ENCODE measurements at regions not wholly inside any gene's neighbourhood (a gene's known extent, or its start where the extent isn't known, plus 50 kb on each side); places are given as distances from the start of the nearest gene placed in this dataset.

DNA sequence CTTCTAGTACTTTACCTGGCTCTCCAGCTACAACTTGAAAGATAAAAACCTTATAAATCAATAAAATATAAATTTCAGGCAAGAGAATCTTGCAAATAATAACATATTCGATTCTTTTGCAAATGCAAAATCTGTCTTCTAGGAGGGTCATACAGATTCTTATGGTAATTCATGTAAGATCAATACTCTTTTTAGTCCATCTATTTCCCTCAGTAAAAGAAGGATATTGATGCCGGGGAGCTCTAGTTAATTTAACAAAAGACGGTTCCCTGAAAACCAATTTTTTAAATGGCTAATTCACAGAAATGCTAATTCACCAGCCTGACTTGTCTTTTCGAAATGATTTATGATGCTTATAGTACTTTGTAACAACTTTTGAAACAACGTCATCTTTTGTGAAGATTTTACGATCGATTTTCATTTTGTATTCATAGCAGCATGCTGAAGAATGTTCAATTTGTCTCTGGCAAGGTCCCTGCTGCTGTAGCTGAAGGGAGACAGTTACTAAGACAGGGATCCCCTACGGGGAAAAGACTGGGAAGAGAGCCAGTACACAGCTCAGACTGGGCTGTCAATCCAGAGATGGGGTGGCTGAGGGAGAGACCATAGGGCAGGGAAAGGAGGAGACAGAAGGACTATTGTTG is 90.6 kb upstream of the SPAG17 start:
- Histone ChIP-seq H3K27me3 (no peaks in the 10 kb centered on the region), H3K4me3 (no peak overlapping the region), H3K9me3 (no peaks in the 10 kb centered on the region), H3K27ac (no peak overlapping the region), H3K4me1 (no peaks in the 10 kb centered on the region), H3K36me3 (no peaks in the 10 kb centered on the region)
- 43% methylated on average over 8 of the region's 8 CpGs for WGBS
- no peak for DNase-seq (ENCODE audit: low spot score in 2 of 2)
- TF ChIP-seq POLR2A (IDR thresholded peaks at IDR 0.05) (no peak), POLR2AphosphoS5 (IDR thresholded peaks at IDR 0.05) (no peak), EP300 (IDR thresholded peaks at IDR 0.05) (no peak)
- TF ChIP-seq, protein P1, sequence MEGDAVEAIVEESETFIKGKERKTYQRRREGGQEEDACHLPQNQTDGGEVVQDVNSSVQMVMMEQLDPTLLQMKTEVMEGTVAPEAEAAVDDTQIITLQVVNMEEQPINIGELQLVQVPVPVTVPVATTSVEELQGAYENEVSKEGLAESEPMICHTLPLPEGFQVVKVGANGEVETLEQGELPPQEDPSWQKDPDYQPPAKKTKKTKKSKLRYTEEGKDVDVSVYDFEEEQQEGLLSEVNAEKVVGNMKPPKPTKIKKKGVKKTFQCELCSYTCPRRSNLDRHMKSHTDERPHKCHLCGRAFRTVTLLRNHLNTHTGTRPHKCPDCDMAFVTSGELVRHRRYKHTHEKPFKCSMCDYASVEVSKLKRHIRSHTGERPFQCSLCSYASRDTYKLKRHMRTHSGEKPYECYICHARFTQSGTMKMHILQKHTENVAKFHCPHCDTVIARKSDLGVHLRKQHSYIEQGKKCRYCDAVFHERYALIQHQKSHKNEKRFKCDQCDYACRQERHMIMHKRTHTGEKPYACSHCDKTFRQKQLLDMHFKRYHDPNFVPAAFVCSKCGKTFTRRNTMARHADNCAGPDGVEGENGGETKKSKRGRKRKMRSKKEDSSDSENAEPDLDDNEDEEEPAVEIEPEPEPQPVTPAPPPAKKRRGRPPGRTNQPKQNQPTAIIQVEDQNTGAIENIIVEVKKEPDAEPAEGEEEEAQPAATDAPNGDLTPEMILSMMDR (IDR thresholded peaks at IDR 0.05): no peak

DNA sequence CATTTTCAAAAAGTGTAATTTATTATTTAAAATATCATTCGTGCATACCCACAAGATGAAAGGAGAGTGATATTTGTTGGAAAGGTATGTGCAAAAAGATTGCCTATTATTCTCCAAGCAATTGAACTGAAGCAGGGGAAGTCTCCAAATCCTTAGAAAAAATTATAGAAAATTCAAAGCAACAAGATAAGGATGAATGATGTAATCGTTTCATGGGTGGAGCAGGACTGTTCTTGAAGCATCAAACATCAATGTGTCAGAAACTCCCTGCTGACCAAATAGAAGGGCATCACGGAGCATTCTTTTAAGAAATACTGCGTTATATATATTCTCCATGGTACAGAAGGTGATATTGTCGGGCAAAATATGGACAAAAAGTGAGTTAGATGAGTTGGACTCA is 87.9 kb upstream of the SPAG17 start:
- H3K9me3 ChIP-seq: no peaks in the 10 kb centered on the region
- H3K27ac ChIP-seq: no peak overlapping the region
- WGBS: 70% methylated on average over 5 of the region's 5 CpGs
- no peak overlapping the region for H3K4me3 ChIP-seq
- TF ChIP-seq, protein P1 (IDR thresholded peaks at IDR 0.05): no peak
- no peak for TF ChIP-seq POLR2AphosphoS5 (IDR thresholded peaks at IDR 0.05)
- TF ChIP-seq EP300 (IDR thresholded peaks at IDR 0.05): no peak
- no peak for TF ChIP-seq POLR2A (IDR thresholded peaks at IDR 0.05)
- no peak for DNase-seq (ENCODE audit: low spot score in 2 of 2)
- no peaks in the 10 kb centered on the region for H3K36me3 ChIP-seq
- H3K4me1 ChIP-seq: no peaks in the 10 kb centered on the region
- no peaks in the 10 kb centered on the region for H3K27me3 ChIP-seq

DNA sequence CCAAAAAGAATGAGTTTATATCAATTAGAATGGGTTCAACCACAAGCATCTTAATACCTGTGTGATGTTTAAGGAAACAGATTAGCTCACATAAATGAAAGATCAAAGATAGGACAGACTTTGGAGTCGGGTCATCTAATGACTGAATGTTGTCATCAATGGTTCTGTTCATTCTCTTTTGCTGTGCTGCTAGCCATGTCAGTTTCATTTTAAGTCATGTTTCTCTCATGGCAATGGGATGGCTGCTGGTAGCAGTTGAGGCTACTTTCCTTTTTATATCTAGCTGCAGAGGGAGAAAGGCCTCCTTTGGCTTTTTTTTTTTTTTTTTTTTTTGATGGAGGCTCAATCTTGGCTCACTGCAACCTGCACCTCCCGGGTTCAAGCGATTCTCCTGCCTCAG is 86.9 kb upstream of the SPAG17 start:
- Histone ChIP-seq H3K27me3 (no peaks in the 10 kb centered on the region), H3K36me3 (no peaks in the 10 kb centered on the region), H3K9me3 (no peaks in the 10 kb centered on the region), H3K4me3 (no peak overlapping the region), H3K4me1 (no peaks in the 10 kb centered on the region), H3K27ac (no peak overlapping the region)
- WGBS: 95% methylated on average over 3 of the region's 3 CpGs
- no peak for DNase-seq (ENCODE audit: low spot score in 2 of 2)
- TF ChIP-seq, protein P1 (IDR thresholded peaks at IDR 0.05): no peak
- TF ChIP-seq POLR2AphosphoS5 (IDR thresholded peaks at IDR 0.05) (no peak), EP300 (IDR thresholded peaks at IDR 0.05) (no peak), POLR2A (IDR thresholded peaks at IDR 0.05) (no peak)

DNA sequence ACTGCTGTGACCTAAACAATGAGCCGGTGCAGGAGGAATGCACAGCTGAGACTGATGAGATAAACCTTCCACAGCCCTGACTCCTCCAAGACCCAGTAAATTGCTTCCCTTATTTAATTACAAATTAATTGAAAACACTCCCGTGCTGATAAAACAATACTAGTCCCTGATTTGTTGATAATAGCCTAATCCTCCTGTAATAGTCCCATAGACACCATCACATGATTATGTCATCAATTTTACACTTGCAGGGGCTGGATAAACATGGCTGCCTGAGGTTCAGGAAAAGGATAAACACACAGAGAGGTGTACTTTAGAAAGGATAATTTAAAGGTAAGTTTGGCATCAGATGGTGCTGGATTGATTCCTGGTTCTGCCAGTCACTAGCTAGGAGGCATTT is 84.6 kb upstream of the SPAG17 start:
- WGBS: 64% methylated on average over 2 of the region's 2 CpGs
- no peak for DNase-seq (ENCODE audit: low spot score in 2 of 2)
- H3K27ac ChIP-seq: no peak overlapping the region
- TF ChIP-seq, protein P1 (IDR thresholded peaks at IDR 0.05): no peak
- TF ChIP-seq POLR2AphosphoS5 (IDR thresholded peaks at IDR 0.05): no peak
- no peak for TF ChIP-seq EP300 (IDR thresholded peaks at IDR 0.05)
- no peak for TF ChIP-seq POLR2A (IDR thresholded peaks at IDR 0.05)
- H3K4me1 ChIP-seq: no peaks in the 10 kb centered on the region
- no peaks in the 10 kb centered on the region for H3K27me3 ChIP-seq
- no peak overlapping the region for H3K4me3 ChIP-seq
- H3K36me3 ChIP-seq: no peaks in the 10 kb centered on the region
- H3K9me3 ChIP-seq: no peaks in the 10 kb centered on the region

DNA sequence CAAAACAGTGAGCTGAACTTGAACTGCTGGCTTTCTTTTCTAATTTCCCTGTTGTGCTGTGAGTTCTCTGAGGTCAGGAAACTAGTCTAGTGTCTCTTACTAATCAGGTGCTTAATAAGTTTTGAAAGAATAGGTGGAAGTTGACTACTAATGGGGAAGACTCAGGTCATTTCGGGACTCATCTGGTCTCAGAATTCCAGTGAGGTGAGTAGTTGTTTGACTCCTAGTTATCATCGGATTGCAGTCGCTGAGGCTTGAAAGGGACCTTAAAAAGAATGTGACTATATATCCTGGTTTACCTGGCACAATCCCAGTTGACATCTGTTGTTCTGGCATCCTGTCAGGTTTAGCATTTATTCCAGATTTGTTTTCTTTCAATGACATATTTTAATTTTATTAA is 81.4 kb upstream of the SPAG17 start:
- Histone ChIP-seq H3K9me3 (no peaks in the 10 kb centered on the region), H3K4me3 (no peak overlapping the region), H3K27ac (no peak overlapping the region), H3K4me1 (no peaks in the 10 kb centered on the region), H3K27me3 (no peaks in the 10 kb centered on the region), H3K36me3 (no peaks in the 10 kb centered on the region)
- 59% methylated on average over 3 of the region's 3 CpGs for WGBS
- no peak for TF ChIP-seq EP300 (IDR thresholded peaks at IDR 0.05)
- no peak for DNase-seq (ENCODE audit: low spot score in 2 of 2)

DNA sequence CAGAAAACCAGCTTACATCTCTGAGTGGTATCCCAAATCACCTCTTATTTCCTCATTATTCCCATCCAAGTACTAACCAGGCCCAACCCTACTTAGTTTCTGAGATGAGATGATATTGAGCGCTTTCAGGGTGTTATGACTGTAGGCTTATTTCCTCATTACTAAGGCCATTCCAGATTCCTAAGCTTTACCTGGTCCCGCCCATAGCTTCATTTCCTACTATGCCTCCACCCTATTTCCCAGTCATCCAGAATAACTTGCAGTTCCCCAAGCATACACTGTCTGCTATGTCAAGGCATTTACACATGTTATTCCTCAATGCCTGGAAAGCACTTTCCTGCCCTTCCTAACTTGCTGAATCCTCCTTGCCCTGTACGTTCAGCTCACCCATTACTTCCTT is 79.3 kb upstream of the SPAG17 start:
- Histone ChIP-seq H3K27me3 (no peaks in the 10 kb centered on the region), H3K27ac (no peak overlapping the region), H3K9me3 (no peaks in the 10 kb centered on the region), H3K4me1 (no peaks in the 10 kb centered on the region), H3K4me3 (no peak overlapping the region), H3K36me3 (no peaks in the 10 kb centered on the region)
- no peak for TF ChIP-seq POLR2A (IDR thresholded peaks at IDR 0.05)
- DNase-seq (ENCODE audit: low spot score in 2 of 2): no peak
- 84% methylated on average over 3 of the region's 3 CpGs for WGBS
